ENCODE measurements at regions not wholly inside any gene's neighbourhood (a gene's known extent, or its start where the extent isn't known, plus 50 kb on each side); places are given as distances from the start of the nearest gene placed in this dataset.

GRCh38 chr3:66140106-66140505 lies 80.7 kb upstream of the SLC25A26 start:
- Histone ChIP-seq H3K9ac (ENCODE audit: low read length) (no peak overlapping the region), H3K4me3 (ENCODE audit: low read length) (no peak overlapping the region), H3K4me2 (ENCODE audit: low read length) (no peak overlapping the region), H3K36me3 (ENCODE audit: insufficient read depth, low read length) (no peaks in the 10 kb centered on the region), H3K27ac (ENCODE audit: low read length) (no peak overlapping the region), H4K20me1 (ENCODE audit: insufficient read depth) (no peaks in the 10 kb centered on the region), H3K9me3 (ENCODE audit: low read length) (no peaks in the 10 kb centered on the region), H3K79me2 (replicated peaks; ENCODE audit: insufficient read depth, low read length) (no peaks in the 10 kb centered on the region), H3K9me2 (ENCODE audit: insufficient read depth, low read length) (no peaks in the 10 kb centered on the region), H3F3A (ENCODE audit: insufficient read depth, low read length, poor library complexity, severe bottlenecking) (no peaks in the 10 kb centered on the region), H2AFZ (ENCODE audit: low read depth, low read length) (no peak overlapping the region), H3K27me3 (ENCODE audit: insufficient read depth, low read depth, low read length) (no peaks in the 10 kb centered on the region)
- TF ChIP-seq RAD21 (conservative IDR thresholded peaks at IDR 0.05) (no peak), EZH2 (IDR thresholded peaks at IDR 0.05; ENCODE audit: borderline replicate concordance, insufficient read depth, low read length, poor library complexity, severe bottlenecking) (no peak), EP300 (conservative IDR thresholded peaks at IDR 0.05; ENCODE audit: poor library complexity, severe bottlenecking) (no peak), POLR2AphosphoS5 (IDR thresholded peaks at IDR 0.05) (no peak), REST (IDR thresholded peaks at IDR 0.05; ENCODE audit: borderline replicate concordance) (no peak), TAF1 (IDR thresholded peaks at IDR 0.05; ENCODE audit: low read depth) (no peak), MXI1 (conservative IDR thresholded peaks at IDR 0.05; ENCODE audit: poor library complexity, severe bottlenecking) (no peak), SMC3 (conservative IDR thresholded peaks at IDR 0.05; ENCODE audit: poor library complexity) (no peak)

- Histone ChIP-seq H3K27me3 (ENCODE audit: insufficient read depth, low read depth, low read length) (no peaks in the 10 kb centered on the region), H3K9ac (ENCODE audit: low read length) (no peak overlapping the region), H3F3A (ENCODE audit: insufficient read depth, low read length, poor library complexity, severe bottlenecking) (no peaks in the 10 kb centered on the region), H3K9me2 (ENCODE audit: insufficient read depth, low read length) (no peaks in the 10 kb centered on the region), H3K36me3 (ENCODE audit: insufficient read depth, low read length) (no peaks in the 10 kb centered on the region), H3K4me2 (ENCODE audit: low read length) (no peak overlapping the region), H3K9me3 (ENCODE audit: low read length) (no peaks in the 10 kb centered on the region), H3K4me3 (ENCODE audit: low read length) (no peak overlapping the region), H4K20me1 (ENCODE audit: insufficient read depth) (no peaks in the 10 kb centered on the region), H2AFZ (ENCODE audit: low read depth, low read length) (no peak overlapping the region), H3K79me2 (replicated peaks; ENCODE audit: insufficient read depth, low read length) (no peaks in the 10 kb centered on the region), H3K27ac (ENCODE audit: low read length) (no peak overlapping the region)
- no peak for TF ChIP-seq EZH2 (IDR thresholded peaks at IDR 0.05; ENCODE audit: borderline replicate concordance, insufficient read depth, low read length, poor library complexity, severe bottlenecking)
- no peak for TF ChIP-seq RAD21 (conservative IDR thresholded peaks at IDR 0.05)
- no peak for TF ChIP-seq SMC3 (conservative IDR thresholded peaks at IDR 0.05; ENCODE audit: poor library complexity)
- no peak for TF ChIP-seq REST (IDR thresholded peaks at IDR 0.05; ENCODE audit: borderline replicate concordance)
- TF ChIP-seq MXI1 (conservative IDR thresholded peaks at IDR 0.05; ENCODE audit: poor library complexity, severe bottlenecking) = no peak
- no peak for TF ChIP-seq EP300 (conservative IDR thresholded peaks at IDR 0.05; ENCODE audit: poor library complexity, severe bottlenecking)
- no peak for TF ChIP-seq CTCF (IDR thresholded peaks at IDR 0.05; ENCODE audit: poor library complexity, severe bottlenecking)
- TF ChIP-seq TAF1 (IDR thresholded peaks at IDR 0.05; ENCODE audit: low read depth) = no peak
- TF ChIP-seq POLR2AphosphoS5 (IDR thresholded peaks at IDR 0.05) = no peak
Observed at GRCh38 chr3:66139415-66139814, 81.4 kb upstream of the SLC25A26 start.

All from neural cell (in vitro differentiated cells).